Effector CD8-positive, alpha-beta T cell (primary cell): ENCODE measurements at regions not wholly inside any gene's neighbourhood (a gene's known extent, or its start where the extent isn't known, plus 50 kb on each side); places are given as distances from the start of the nearest gene placed in this dataset.
"Not testable (repeated sequence)": the region's sequence is repeated elsewhere in the genome, so short reads cannot be mapped to it uniquely, and the experiment has no call there.

Experiments used
- DNase-seq: peaks from one replicate; lab custom pipeline; 2025; lab: John Stamatoyannopoulos, UW

DNA sequence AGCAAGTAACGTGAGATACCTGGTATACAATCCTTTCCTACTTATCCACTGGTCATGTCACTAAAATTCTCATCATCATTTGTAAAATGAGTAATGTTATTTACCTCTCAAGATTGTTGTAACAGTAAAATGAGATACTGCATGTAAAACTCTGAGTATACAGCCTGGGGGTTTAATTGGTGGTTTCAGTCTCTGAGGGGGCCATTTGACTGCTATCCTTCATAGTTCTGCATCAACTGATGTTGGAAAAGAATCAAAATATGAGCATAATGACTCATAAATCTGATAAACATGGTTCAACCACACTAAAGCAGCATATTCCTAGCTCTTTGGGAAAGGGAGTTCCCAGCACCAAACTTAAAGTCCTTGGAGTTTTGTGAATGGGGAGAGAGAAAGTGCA, 181.0 kb upstream of the GHR start:
- no peak for DNase-seq

DNA sequence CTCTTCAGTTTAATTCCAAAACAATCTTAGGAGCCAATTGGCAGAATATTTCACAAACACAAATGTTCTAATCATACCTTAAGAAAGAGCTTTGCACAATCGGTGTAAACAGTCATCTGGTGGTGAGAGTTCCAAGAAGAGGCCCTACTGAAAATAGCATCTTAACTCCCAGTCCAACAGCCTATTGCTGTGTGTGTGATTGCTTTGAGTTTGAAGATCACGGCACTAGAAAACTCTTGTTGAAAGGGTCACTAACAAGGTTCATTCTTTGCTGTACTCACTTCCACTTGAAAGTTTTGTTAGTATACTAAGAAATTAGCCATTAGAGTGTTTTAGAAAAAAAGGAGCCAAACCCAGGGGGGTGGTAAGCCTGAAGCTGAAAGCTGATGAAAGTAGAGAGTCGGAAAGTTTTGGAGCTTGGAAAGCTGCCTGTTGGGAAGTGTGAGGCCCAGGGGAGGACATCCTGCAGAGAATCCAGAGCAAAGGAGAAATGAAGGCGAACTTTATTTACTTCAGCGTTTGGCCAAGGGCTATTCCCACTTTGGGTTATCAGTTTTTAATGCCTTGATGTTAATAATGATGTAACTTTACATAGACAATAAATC, 180.3 kb upstream of the GHR start:
- DNase-seq = no peak

DNA sequence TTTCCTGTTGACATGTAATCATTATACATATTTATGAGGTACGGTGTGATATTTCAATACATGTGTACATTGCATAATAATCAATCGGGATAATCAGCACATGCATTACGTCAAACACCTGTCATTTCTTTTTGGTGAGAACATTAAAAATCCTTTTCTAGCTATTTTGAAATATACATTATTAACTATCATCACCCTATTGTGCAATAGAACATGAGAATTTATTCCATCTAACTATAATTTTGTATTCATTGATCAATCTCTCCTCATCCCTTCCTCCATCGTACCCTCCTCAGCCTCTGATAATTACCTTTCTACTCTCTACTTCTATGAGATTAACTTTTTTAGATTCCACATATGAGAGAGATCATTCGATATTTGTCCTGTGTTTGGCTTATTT, 170.9 kb upstream of the GHR start:
- DNase-seq = no peak

DNA sequence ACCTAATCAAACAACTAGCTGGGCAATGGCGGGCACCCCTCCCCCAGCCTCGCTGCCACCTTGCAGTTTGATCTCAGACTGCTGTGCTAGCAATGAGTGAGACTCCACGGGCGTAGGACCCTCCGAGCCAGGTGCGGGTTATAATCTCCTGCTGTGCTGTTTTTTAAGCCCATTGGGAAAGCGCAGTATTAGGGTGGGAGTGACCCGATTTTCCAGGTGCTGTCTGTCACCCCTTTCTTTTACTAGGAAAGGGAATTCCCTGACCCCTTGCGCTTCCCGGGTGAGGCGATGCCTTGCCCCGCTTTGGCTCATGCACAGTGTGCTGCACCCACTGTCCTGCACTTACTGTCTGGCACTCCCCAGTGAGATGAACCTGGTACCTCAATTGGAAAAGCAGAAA, 163.3 kb upstream of the GHR start:
- not testable (repeated sequence) for DNase-seq

DNA sequence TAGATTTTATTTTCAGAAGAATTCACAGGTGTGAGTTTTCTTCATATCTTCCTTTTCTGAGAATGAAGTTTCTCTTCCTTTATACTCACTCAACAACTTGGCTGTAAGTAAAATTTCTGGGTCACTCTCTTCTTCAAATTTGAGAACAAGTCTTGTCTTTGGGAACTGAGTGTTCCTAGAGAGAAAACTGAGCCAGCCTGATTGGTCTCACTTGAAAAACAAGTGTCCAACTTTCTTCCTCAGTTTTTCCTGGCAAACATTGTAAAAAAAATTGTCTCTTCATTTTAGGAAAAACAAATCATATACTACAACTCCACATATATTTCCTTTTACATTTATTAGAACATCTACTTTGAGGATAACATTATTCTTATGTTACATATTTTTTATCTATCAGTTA, 156.1 kb upstream of the GHR start:
- no peak for DNase-seq

DNA sequence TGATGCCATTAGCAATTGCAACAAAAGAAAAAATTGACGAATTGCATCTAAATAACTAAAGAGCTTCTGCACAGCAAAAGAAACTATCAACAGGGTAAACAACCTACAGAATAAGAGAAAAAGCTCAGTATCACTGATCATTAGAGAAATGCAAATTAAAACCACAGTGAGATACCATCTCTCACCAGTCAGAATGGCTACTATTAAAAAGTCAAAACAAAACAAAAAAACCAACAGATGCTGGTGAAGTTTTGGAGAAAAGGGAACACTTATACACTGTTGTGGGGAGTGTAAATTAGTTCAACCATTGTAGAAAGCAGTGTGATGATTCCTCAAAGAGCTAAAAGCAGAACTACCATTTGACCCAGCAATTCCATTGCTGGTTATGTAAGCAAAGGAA, 155.1 kb upstream of the GHR start:
- not testable (repeated sequence) for DNase-seq

DNA sequence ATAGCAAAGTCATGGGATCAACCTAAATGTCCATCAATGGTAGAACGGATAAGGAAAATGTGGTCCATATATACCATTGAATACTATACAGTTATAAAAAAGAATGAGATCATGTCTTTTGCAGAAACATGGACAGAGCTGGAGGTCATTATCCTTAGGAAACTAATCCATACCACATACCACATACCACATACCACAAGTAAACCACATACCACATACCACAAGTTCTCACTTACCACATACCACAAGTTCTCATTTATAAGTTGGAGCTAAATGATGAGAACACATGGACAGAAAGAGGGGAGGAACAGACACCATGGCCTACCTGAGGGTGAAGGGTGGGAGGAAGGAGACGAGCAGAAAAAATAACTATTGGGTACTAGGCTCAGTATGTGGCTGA, 154.6 kb upstream of the GHR start:
- DNase-seq = no peak

DNA sequence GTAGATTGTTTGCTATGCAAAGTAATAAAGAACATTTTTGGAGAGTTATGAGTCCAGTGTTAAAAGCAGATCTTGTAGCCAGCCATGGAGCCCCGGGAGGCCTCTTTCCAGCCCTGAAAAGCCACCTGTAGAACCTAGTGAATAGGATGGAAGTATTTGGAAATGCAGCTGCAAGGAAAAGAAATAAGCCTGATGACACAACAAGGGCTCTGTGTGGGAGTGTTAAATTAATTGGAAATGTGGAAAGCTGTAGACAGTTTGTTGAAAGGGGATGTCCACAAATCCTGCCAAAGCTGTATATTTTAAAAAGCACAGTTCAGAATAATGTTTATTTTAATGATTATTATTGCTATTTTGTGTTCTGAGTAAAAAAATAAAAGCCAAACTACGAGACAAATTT, 152.5 kb upstream of the GHR start:
- no peak for DNase-seq

DNA sequence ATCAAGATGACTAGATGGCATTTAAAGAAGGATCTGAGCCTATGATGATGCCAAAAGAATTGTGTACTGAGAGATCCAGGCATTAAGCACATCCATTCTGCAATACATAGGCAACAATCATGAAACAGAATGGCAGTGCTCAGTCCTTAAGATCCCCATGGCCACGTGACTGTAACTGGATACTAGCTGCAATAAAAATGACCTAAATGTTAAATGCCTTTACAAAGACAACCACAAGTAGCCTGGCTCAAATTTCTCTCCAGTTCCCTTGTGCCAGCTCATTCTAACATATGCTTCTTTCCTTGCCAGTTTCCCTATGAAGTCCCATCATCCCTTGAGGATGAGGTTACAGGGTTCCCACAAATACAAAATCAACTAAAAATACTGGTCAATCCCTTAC, 148.3 kb upstream of the GHR start:
- DNase-seq = no peak

DNA sequence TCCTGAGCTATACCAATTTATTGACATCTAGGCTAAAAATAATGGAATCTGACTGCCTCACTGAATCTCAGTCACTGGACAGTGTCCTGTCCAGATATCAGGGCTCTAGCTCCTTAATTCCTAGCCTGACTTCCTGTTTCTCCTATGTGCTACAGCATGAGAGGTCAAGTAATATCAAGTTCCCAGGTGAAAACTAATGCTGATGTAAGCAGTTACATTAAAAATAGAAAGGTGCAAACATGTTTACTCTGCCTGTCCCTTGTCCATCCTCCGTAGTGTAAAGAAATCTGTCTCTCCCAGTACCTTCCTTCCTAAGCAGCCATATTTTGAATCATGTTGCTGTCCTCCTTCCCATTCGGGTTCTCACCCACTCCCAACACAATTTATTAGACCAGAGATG, 145.9 kb upstream of the GHR start:
- DNase-seq = no peak

DNA sequence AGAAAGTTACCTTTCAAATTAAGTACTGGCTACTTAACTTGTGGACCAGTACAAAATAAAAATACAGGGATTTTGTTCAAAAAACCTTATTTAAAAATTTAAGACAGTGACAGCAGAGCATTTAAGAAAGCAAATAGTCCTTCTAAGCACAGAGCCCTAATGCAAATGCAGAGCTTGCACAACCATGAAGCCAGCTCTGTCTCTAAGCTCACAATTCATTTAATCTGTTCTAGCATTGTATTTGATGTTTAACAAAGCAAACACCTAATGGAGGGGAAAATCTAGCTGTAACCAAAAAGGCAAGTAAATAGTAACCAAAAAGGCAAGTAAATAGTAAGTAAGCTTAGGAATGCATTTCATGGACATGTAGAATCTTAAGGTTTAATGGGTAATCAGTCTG, 138.7 kb upstream of the GHR start:
- no peak for DNase-seq

DNA sequence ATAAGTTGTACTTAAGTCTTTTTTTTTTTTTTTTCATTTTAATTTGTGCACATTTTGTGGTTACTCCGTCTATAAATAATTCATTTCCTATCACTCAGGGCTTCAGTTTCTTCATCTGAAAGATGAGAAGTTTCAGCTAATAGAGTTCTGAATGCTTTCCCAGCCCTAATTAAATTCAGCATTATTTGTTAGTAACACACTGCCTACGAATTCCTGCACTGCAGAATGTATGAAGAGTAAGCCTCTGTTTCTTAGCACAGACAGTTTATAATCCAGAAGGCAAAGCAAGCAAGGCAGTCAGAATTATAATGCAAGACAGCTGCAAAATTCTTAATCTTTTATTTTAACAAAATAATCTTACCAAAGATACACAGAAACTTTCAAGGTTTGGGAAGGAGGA, 138.0 kb upstream of the GHR start:
- no peak for DNase-seq

DNA sequence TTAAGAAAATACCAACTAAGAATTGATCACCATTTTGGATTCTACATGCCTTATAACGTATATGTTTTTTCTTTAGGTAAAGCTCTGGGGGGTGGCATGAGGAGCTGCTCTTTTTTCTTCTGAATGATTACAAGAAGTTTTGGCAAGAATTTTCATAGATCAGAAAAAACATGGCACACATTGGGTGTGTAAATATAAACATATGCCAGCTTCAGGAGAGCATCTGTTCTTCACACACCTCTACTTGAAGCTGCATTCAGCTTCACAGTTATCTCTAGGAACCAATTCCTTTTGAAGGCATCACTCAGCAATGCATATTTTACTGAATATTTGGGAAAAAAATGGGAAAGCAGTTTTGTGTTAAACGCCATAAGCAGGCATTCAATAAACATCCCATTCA, 122.7 kb upstream of the GHR start:
- DNase-seq = no peak

DNA sequence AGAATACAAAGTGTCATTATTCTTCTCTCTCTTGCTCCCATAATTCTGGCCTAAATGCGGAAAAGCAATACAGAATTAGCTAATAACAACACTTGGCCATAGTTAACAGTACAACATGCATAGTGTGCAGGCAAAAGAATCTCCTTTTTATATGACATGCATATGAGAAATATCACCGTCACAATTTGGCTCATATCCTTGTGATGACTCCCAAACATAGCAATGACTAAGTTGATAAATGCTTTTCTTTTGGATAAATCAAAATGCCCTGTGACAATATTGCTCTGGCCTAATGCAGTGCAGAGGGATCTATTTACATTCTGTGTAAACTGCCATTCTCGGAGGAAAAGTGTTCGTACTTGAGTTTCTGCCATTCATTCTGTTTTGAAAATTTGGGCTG, 121.9 kb upstream of the GHR start:
- no peak for DNase-seq

DNA sequence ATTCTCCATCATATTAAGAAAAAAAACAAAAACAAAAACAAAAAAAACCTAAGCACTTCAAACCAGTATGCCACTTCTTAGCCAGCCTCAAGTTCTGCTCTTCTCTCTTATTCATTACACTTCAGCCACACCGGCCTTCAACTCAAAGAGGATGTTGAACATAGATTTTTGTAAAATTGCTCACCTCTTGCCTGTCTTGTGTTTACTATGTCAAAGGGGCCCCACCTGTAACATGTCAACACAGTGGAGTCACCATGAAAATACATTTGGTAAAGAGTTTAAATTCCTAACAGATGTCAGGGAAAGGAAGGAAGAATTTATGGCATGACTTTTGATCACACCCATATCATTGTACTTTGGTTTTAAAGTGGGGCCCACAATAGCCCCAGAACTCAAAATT, 121.1 kb upstream of the GHR start:
- DNase-seq = no peak

DNA sequence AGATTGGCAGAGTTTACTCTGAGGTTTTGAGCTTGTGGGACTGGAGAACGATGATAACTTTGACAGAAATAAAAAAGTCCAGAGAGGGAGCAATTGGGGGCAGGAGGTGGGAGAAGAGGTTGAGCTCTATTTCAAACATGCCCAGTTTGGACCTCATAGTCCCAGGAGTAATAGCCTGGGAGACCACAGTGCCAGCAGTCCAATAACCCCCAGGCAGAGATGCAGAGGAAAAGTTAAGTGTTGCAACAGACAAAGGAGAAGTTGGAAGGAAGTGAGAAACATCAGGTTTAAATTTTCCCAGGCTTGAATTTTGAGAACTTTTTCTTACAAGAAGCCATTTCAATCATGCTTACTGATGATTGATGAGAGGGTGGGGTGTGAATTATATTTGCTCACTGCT, 117.0 kb upstream of the GHR start:
- no peak for DNase-seq

DNA sequence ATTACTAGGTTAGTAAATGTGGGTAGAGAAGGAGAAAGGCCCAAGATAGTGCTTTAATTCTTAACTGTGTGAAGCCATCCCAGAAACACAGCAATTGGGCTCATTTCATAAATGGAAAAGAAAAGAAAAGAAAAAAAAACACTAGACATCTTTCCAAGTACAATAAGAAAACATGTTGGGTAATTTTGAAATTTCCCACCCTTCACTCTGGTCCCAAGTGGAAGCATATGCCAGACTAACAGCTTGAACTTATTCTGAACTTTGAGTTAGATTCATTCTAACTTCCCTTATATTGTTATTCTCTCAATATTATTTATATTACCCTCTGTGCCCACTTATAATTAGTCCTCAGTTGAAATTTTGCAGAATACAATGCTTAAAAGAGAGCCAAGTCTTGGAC, 113.4 kb upstream of the GHR start:
- no peak for DNase-seq

DNA sequence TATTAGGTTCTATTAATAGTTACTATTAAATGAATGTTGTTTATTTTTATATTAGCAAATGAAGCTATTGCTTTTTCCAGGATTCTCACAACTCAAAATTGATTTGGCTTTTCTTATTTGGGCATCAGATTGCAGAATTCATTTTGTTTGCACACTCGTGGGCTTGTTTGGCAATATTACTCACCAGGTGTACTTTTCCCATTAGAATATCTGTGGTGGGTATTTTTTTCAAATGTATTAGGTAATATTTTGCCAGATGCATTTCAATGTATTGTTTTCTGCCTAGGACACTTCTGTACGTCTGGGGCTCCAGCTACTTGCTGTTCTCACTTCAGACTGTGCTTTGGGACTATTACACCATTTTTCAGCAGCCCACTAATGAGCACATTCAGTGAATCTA, 108.0 kb upstream of the GHR start:
- DNase-seq = no peak

DNA sequence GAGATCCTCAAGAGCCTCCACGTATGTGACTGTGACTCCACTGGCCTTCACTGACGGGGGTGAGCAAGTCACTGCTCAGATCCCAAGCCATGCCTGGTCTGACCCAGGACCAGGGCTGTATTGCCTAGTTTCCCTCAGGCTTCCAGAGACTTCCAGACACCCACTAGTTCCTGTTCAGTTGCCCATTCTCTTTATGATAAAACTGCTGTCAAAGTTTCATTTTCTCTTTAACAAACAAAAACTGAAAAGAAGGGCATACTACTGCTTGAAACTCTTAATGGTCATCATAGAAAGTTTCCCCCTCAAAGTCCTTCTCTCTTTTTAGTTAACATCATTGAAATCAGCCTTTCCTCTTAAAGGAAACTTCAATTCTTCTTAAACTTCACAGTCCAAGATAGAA, 105.7 kb upstream of the GHR start:
- no peak for DNase-seq

DNA sequence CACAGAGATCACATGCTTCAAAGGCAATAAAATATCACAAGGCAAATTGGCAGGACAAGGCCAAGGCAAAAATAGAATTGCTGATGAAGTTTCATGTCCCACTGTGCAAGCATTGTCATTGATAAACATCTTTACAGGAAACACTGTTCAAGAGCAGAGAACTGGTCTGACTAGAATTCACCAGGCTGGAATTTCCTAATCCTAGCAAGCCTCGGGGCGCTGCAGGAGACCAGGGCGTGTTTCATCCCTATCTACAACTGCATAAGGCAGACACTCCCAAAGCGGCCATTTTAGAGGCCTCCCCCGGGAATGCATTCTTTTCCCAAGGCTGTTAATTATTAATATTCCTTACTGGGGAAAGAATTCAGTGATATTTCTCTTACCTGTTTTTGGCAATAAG, 103.7 kb upstream of the GHR start:
- DNase-seq = not testable (repeated sequence)

DNA sequence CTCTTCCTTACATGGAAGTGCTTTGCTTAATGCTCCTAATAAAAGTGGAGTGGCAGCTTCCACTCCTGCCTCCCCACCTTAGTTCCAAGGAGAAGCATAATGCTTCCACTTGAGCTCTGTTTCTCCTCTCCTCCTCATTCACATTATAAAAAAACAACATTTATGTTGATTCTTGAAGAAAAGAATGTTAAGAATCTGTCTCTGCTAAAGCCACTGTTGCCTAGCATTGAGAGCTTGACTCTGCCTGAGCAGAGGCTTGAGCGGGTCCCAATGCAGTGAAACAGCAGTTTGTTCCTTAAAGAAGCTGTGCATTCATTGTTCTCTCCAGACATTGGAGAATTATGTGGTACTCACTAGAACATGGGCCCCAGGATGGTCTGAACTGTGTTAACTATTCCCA, 101.5 kb upstream of the GHR start:
- no peak for DNase-seq

DNA sequence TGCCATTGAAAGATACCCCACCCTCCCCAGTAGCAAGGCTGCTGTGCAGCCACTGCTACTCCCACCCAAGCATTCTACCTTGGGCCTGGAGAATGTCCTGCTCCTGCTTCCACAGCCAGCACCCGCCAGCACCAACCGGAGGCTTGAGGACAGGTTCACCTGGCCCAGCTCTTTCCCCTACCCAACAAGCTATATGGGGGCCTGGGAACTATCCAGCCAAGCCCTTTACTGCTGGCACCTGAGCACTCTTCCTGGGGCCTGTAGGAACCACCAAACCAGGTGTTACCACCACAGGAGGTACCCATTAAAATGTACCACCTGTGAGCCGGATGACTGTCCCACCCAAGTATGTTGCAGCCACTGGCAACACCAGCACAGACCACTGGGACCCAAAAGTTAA, 86.1 kb upstream of the GHR start:
- DNase-seq = no peak

DNA sequence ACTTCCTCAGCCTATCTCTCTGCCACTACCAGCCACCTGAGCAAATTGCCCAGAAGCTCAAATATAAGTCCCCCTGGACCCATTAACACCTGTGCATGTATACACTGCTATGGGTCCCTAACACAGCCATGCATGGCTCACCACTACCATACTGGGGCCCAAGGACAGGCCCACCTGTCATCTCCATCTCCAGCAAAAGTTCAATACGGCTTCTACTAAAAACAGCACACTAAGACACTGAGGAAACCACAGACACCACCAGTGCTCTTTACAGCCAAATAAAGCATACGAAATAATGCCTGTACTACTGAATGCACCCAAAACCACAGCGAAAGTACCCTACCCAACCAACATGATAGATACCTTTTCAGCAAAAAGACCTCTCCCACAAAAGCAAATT, 85.6 kb upstream of the GHR start:
- DNase-seq = no peak

DNA sequence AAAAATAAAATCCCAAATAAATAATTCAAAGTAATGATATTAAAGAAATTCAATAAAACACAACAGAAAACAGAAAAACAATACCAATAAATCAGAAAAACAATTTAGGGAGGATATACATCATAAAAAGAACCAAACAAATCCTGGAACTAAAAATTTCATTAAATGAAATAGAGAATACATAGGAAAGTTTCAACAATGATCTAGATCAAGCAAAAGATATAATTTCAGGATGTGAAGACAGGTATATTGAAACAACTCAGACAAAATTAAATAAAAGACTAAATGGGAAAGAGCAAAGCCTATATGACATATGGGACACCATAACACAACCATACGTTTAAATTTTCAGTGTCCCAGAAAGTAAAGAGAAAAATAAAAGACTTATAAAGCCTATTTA, 85.1 kb upstream of the GHR start:
- DNase-seq = no peak

DNA sequence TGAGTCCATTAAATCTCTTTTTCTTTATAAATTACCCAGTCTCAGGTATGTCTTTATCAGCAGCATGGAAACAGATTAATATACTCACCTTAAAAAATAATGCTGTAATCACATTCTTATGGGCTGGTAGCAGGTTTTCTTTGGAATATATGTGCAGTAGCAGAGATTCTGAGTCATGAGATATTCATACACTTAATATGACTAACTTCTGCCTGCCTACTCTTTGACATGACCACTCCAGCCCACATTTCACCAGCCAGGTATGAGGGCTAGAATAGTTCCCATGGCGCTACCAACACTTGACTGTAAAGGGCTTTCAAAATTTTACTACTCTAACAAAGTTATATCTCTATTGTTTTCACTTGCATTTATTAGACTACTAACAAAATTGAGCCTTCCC, 74.1 kb upstream of the GHR start:
- no peak for DNase-seq
